ENCODE measurements at regions not wholly inside any gene's neighbourhood (a gene's known extent, or its start where the extent isn't known, plus 50 kb on each side); places are given as distances from the start of the nearest gene placed in this dataset.

DNA sequence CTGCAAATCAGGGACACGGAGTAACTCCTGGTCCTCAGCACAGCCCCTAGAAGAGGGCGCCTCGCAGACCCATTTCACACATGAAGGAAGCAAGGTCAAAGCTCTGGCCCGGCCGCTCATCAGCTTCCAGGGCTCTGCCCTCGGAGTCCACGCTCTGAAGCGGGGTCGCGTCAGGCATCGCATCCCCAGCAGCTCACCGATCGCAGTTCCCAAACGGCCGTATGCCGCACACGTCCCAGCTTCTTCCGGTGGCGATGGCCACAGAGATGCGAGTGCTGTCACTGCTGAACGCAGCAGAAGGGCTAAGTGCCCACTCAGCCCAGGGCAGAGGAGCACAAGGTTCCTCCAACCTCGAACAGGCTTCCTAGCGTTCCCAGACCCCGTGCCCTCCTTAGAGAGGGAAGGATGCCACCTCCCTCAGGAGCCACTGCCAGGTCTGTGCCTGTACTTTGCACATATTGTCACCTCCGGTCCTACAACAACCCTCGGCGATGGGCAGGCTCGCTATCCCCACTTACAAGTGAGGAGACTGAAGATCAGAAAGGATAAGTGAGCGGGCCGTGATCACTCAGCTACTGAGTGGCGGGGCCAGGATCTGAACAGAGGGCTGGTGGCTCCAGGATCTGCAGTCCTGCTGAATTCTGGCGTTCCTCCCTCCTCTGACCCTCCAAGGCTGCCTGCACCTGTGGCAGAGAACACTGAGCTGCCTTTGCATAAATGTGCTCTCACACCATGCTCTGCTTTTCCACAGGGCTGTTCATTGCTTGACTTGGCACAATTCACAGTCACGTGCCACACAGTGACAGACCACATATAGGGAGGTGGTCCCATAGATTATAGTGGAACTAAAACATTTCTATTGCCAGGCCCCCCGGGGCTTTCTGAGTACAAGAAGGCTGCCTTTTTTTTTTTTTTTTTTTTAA lies 71.4 kb downstream of the COPS8 start:
- no peak overlapping the region for H2AFZ ChIP-seq (ENCODE audit: low read length)
- H3K9ac ChIP-seq (ENCODE audit: low read depth, low read length, poor library complexity), result no peak overlapping the region
- no peak overlapping the region for H3K14ac ChIP-seq (ENCODE audit: low read length)
- DNase-seq (ENCODE audit: low spot score), result no peak
- H3K27ac ChIP-seq (replicated peaks; ENCODE audit: low read length), result no peak overlapping the region
- H3K79me1 ChIP-seq (ENCODE audit: low read depth, low read length), result no peaks in the 10 kb centered on the region
- peak overlapping the region; percentile 50 for H2BK120ac ChIP-seq (ENCODE audit: low read depth, low read length)
- no peak overlapping the region for H4K8ac ChIP-seq (ENCODE audit: low read depth, low read length)
- H3K4me2 ChIP-seq (ENCODE audit: insufficient read depth, low read length, poor library complexity, severe bottlenecking), result no peak overlapping the region
- peaks cover 0 to 3% (median 0%) of the 10 kb centered on the region in 3 experiments for H3K27me3 ChIP-seq (ENCODE audit: control insufficient read depth in 3 of 3, insufficient read depth in 3 of 3, low read depth in 1 of 3, low read length in 3 of 3)
- no peak overlapping the region for H4K91ac ChIP-seq (ENCODE audit: low read depth, low read length, poor library complexity)
- peak overlapping the region; percentile 11 for H3K18ac ChIP-seq (ENCODE audit: low read length)
- no peak overlapping the region for H3K4ac ChIP-seq (ENCODE audit: low read length)
- H2BK12ac ChIP-seq (ENCODE audit: low read length), result peak overlapping the region; percentile 60
- H3K36me3 ChIP-seq (replicated peaks in 1 of 2; ENCODE audit: control insufficient read depth in 2 of 2, insufficient read depth in 2 of 2, low read length in 2 of 2), result no peaks in the 10 kb centered on the region
- H3K4me1 ChIP-seq (ENCODE audit: control insufficient read depth in 2 of 2, insufficient read depth in 1 of 2, low read depth in 1 of 2, low read length in 2 of 2), result peaks cover 0 to 2% of the 10 kb centered on the region in 2 donors
- no peak overlapping the region for H2AK5ac ChIP-seq (ENCODE audit: low read depth, low read length)
- H2BK15ac ChIP-seq (ENCODE audit: low read length), result no peak overlapping the region
- H3K23ac ChIP-seq (ENCODE audit: low read depth, low read length, poor library complexity), result peak overlapping the region; percentile 26
- H3K9me3 ChIP-seq (replicated peaks in 1 of 2; ENCODE audit: control insufficient read depth in 2 of 2, insufficient read depth in 1 of 2, low read depth in 1 of 2, low read length in 2 of 2), result no peaks in the 10 kb centered on the region
- no CpG with 5 or more reads among the region's 34 CpGs for WGBS, 2 donors (ENCODE audit: extremely low coverage in 2 of 2, insufficient read length in 2 of 2, insufficient replicate concordance in 1 of 2)
- H2BK5ac ChIP-seq (ENCODE audit: low read length), result no peak overlapping the region
- no peak overlapping the region for H3K4me3 ChIP-seq (ENCODE audit: low read length in 2 of 2)

DNA sequence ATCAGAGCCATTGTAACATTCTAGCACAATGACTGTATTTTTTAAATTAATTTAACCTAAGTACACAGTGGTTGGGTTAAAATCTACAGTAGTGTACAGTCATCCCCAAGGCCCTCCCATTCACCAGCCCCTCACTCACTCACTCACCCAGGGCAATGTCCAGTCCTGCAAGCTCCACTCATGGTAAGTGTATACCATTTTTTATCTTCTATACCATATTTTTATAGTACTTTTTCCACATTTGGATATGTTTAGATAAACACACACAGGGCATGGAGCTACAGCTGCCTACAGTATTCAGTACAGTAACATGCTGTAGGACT lies 72.1 kb downstream of the COPS8 start:
- no peak overlapping the region for H2BK120ac ChIP-seq (ENCODE audit: low read depth, low read length)
- no peak overlapping the region for H3K18ac ChIP-seq (ENCODE audit: low read length)
- no peak overlapping the region for H3K9ac ChIP-seq (ENCODE audit: low read depth, low read length, poor library complexity)
- no peak overlapping the region for H2BK12ac ChIP-seq (ENCODE audit: low read length)
- H4K91ac ChIP-seq (ENCODE audit: low read depth, low read length, poor library complexity), result no peak overlapping the region
- H3K4ac ChIP-seq (ENCODE audit: low read length), result no peak overlapping the region
- no peak overlapping the region for H2AFZ ChIP-seq (ENCODE audit: low read length)
- H3K4me1 ChIP-seq (ENCODE audit: control insufficient read depth in 2 of 2, insufficient read depth in 1 of 2, low read depth in 1 of 2, low read length in 2 of 2), result peaks cover 0 to 2% of the 10 kb centered on the region in 2 donors
- no peak overlapping the region for H3K4me3 ChIP-seq (ENCODE audit: low read length in 2 of 2)
- no peak overlapping the region for H4K8ac ChIP-seq (ENCODE audit: low read depth, low read length)
- no peak overlapping the region for H3K4me2 ChIP-seq (ENCODE audit: insufficient read depth, low read length, poor library complexity, severe bottlenecking)
- no peak overlapping the region for H3K27ac ChIP-seq (replicated peaks; ENCODE audit: low read length)
- H2AK5ac ChIP-seq (ENCODE audit: low read depth, low read length), result no peak overlapping the region
- H2BK5ac ChIP-seq (ENCODE audit: low read length), result no peak overlapping the region
- H3K27me3 ChIP-seq (ENCODE audit: control insufficient read depth in 3 of 3, insufficient read depth in 3 of 3, low read depth in 1 of 3, low read length in 3 of 3), result peaks cover 0 to 3% (median 0%) of the 10 kb centered on the region in 3 experiments
- H3K14ac ChIP-seq (ENCODE audit: low read length), result no peak overlapping the region
- H3K36me3 ChIP-seq (replicated peaks in 1 of 2; ENCODE audit: control insufficient read depth in 2 of 2, insufficient read depth in 2 of 2, low read length in 2 of 2), result no peaks in the 10 kb centered on the region
- DNase-seq (ENCODE audit: low spot score), result no peak
- no peaks in the 10 kb centered on the region for H3K9me3 ChIP-seq (replicated peaks in 1 of 2; ENCODE audit: control insufficient read depth in 2 of 2, insufficient read depth in 1 of 2, low read depth in 1 of 2, low read length in 2 of 2)
- H3K23ac ChIP-seq (ENCODE audit: low read depth, low read length, poor library complexity), result no peak overlapping the region
- no peaks in the 10 kb centered on the region for H3K79me1 ChIP-seq (ENCODE audit: low read depth, low read length)
- no peak overlapping the region for H2BK15ac ChIP-seq (ENCODE audit: low read length)

DNA sequence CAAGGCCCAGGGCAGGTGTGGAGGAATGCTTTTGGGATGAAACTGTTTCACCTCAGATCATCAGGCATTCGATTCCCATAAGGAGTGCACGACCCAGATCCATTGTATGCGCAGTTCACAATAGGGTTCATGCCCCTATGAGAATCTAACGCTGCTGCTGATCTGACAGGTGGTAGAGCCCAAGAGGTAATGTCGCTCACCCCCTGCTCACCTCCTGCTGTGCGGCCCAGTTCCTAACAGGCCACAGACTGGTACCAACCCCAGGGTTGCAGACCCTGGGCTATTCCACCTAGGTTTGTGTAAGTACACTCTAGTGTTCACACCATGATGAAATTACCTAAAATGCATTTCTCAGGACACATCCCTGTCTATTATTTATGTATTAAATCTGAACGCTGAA lies 72.5 kb downstream of the COPS8 start:
- WGBS, 2 donors (ENCODE audit: extremely low coverage in 2 of 2, insufficient read length in 2 of 2, insufficient replicate concordance in 1 of 2), result no CpG with 5 or more reads among the region's 7 CpGs
- Histone ChIP-seq H3K4me3 (ENCODE audit: low read length in 2 of 2) (no peak overlapping the region), H3K27me3 (ENCODE audit: control insufficient read depth in 3 of 3, insufficient read depth in 3 of 3, low read depth in 1 of 3, low read length in 3 of 3) (peaks cover 0 to 3% (median 0%) of the 10 kb centered on the region in 3 experiments), H3K9me3 (replicated peaks in 1 of 2; ENCODE audit: control insufficient read depth in 2 of 2, insufficient read depth in 1 of 2, low read depth in 1 of 2, low read length in 2 of 2) (no peaks in the 10 kb centered on the region), H3K14ac (ENCODE audit: low read length) (no peak overlapping the region), H3K27ac (replicated peaks; ENCODE audit: low read length) (no peak overlapping the region), H3K36me3 (replicated peaks in 1 of 2; ENCODE audit: control insufficient read depth in 2 of 2, insufficient read depth in 2 of 2, low read length in 2 of 2) (no peaks in the 10 kb centered on the region), H3K4me2 (ENCODE audit: insufficient read depth, low read length, poor library complexity, severe bottlenecking) (no peak overlapping the region), H3K79me1 (ENCODE audit: low read depth, low read length) (no peaks in the 10 kb centered on the region), H2BK5ac (ENCODE audit: low read length) (no peak overlapping the region), H3K18ac (ENCODE audit: low read length) (no peak overlapping the region), H2BK12ac (ENCODE audit: low read length) (no peak overlapping the region), H2BK15ac (ENCODE audit: low read length) (no peak overlapping the region), H2BK120ac (ENCODE audit: low read depth, low read length) (no peak overlapping the region), H2AK5ac (ENCODE audit: low read depth, low read length) (no peak overlapping the region), H3K4ac (ENCODE audit: low read length) (no peak overlapping the region), H3K4me1 (ENCODE audit: control insufficient read depth in 2 of 2, insufficient read depth in 1 of 2, low read depth in 1 of 2, low read length in 2 of 2) (peaks cover 0 to 2% of the 10 kb centered on the region in 2 donors), H4K8ac (ENCODE audit: low read depth, low read length) (no peak overlapping the region), H3K9ac (ENCODE audit: low read depth, low read length, poor library complexity) (no peak overlapping the region), H3K23ac (ENCODE audit: low read depth, low read length, poor library complexity) (no peak overlapping the region), H2AFZ (ENCODE audit: low read length) (no peak overlapping the region), H4K91ac (ENCODE audit: low read depth, low read length, poor library complexity) (no peak overlapping the region)
- no peak for DNase-seq (ENCODE audit: low spot score)

DNA sequence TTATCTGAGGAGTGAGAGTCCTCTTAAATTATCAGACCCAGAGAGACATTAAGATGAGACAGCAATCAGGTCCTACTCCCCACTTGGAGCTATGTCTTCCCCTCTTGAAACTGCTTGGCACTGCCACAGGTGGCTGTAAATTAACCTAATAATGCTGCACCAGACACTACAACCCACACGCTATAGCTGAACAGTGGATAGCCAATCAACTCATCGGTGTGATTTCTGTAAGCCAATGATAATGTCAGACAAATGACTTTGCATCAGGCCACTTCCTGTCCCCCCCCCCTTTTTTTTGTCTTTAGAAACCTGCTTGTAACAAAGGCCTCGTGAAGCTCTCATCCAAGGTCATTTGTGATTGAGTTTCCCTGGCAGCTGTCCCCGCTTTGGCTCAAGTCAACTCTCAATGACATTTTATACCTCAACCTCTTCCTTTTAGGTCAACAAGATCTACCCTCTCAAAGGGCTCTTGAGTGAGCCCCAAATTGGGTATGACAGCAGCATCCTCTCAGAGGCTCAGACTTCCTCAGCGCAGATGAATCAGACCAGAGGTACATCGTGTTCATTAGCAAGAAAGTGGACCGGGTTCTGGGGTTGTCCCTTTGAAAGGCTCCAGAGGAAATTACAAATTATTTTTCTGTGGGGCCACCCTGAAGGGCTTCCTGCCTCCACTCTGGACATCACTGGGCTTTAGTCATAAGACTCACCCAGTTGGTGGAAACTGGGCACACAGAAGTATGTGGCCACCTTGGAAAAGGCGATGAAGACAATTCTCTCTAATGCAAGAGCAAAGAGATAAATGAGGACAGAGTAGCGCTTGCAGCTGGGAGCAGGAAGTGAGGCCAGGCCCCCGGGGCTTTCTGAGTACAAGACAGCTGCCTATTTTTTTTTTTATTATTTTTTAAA lies 73.6 kb downstream of the COPS8 start:
- no CpG with 5 or more reads among the region's 10 CpGs for WGBS, 2 donors (ENCODE audit: extremely low coverage in 2 of 2, insufficient read length in 2 of 2, insufficient replicate concordance in 1 of 2)
- no peak overlapping the region for H2BK5ac ChIP-seq (ENCODE audit: low read length)
- H3K4me1 ChIP-seq (ENCODE audit: control insufficient read depth in 2 of 2, insufficient read depth in 1 of 2, low read depth in 1 of 2, low read length in 2 of 2), result peaks cover 0 to 2% of the 10 kb centered on the region in 2 donors
- H3K14ac ChIP-seq (ENCODE audit: low read length), result no peak overlapping the region
- no peak for DNase-seq (ENCODE audit: low spot score)
- H2AK5ac ChIP-seq (ENCODE audit: low read depth, low read length), result no peak overlapping the region
- H3K27me3 ChIP-seq (ENCODE audit: control insufficient read depth in 3 of 3, insufficient read depth in 3 of 3, low read depth in 1 of 3, low read length in 3 of 3), result peaks cover 0 to 5% (median 0%) of the 10 kb centered on the region in 3 experiments
- H4K91ac ChIP-seq (ENCODE audit: low read depth, low read length, poor library complexity), result no peak overlapping the region
- peak overlapping the region; percentile 28 for H2AFZ ChIP-seq (ENCODE audit: low read length)
- H3K4me3 ChIP-seq (ENCODE audit: low read length in 2 of 2), result no peak overlapping the region
- H2BK120ac ChIP-seq (ENCODE audit: low read depth, low read length), result no peak overlapping the region
- H2BK12ac ChIP-seq (ENCODE audit: low read length), result no peak overlapping the region
- H3K9me3 ChIP-seq (replicated peaks in 1 of 2; ENCODE audit: control insufficient read depth in 2 of 2, insufficient read depth in 1 of 2, low read depth in 1 of 2, low read length in 2 of 2), result no peaks in the 10 kb centered on the region
- no peak overlapping the region for H4K8ac ChIP-seq (ENCODE audit: low read depth, low read length)
- H3K9ac ChIP-seq (ENCODE audit: low read depth, low read length, poor library complexity), result no peak overlapping the region
- no peak overlapping the region for H3K27ac ChIP-seq (replicated peaks; ENCODE audit: low read length)
- no peak overlapping the region for H2BK15ac ChIP-seq (ENCODE audit: low read length)
- no peak overlapping the region for H3K23ac ChIP-seq (ENCODE audit: low read depth, low read length, poor library complexity)
- H3K4me2 ChIP-seq (ENCODE audit: insufficient read depth, low read length, poor library complexity, severe bottlenecking), result no peak overlapping the region
- H3K4ac ChIP-seq (ENCODE audit: low read length), result no peak overlapping the region
- H3K79me1 ChIP-seq (ENCODE audit: low read depth, low read length), result no peaks in the 10 kb centered on the region
- no peak overlapping the region for H3K18ac ChIP-seq (ENCODE audit: low read length)
- H3K36me3 ChIP-seq (replicated peaks in 1 of 2; ENCODE audit: control insufficient read depth in 2 of 2, insufficient read depth in 2 of 2, low read length in 2 of 2), result no peaks in the 10 kb centered on the region
